Activated naive CD8-positive, alpha-beta T cell (primary cell): ENCODE measurements at regions not wholly inside any gene's neighbourhood (a gene's known extent, or its start where the extent isn't known, plus 50 kb on each side); places are given as distances from the start of the nearest gene placed in this dataset.
"Not testable (repeated sequence)": the region's sequence is repeated elsewhere in the genome, so short reads cannot be mapped to it uniquely, and the experiment has no call there.

Source experiments
- H3K27ac Mint-ChIP-seq: one replicate; pipeline ENCODE4 v1.8.0; 2021; ENCODE audit warnings: mixed read lengths
- H3K27me3 Mint-ChIP-seq: one replicate; pipeline ENCODE4 v1.8.0; 2021; ENCODE audit warnings: mixed read lengths
- H3K36me3 Mint-ChIP-seq: one replicate; pipeline ENCODE4 v1.8.0; 2021; ENCODE audit warnings: mixed read lengths
- H3K4me1 Mint-ChIP-seq: one replicate; pipeline ENCODE4 v1.8.0; 2021; ENCODE audit warnings: low read depth, mixed read lengths
- H3K4me3 Mint-ChIP-seq: one replicate; pipeline ENCODE4 v1.8.0; 2021; ENCODE audit warnings: mild to moderate bottlenecking, mixed read lengths
- H3K9me3 Mint-ChIP-seq: one replicate; pipeline ENCODE4 v1.8.0; 2021; ENCODE audit warnings: low read depth, mixed read lengths

DNA sequence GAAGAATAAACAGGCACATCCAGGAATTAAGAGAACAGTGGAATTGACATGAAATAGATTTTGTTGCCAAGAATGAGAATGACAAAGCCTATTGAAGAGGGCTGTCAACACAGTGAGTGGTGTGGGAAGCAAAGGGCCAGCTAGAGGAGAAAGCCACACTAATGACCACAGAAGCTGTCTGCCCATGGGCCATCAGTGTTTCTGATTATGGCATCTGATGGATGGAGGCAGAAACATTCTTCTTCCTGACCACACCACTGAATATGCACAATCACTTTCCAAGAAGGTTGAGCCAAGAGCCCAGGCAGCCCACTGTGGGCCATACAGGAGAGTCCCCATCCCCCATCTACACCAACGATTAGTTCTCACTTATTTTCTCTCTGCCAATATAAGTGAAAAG, 146.0 kb upstream of the SH3BP4 start:
- Mint-ChIP-seq H3K36me3 (no peaks in the 10 kb centered on the region), H3K4me1 (no peaks in the 10 kb centered on the region), H3K9me3 (no peaks in the 10 kb centered on the region), H3K27ac (no peak overlapping the region), H3K27me3 (peaks cover 11% of the 10 kb centered on the region), H3K4me3 (no peak overlapping the region)

DNA sequence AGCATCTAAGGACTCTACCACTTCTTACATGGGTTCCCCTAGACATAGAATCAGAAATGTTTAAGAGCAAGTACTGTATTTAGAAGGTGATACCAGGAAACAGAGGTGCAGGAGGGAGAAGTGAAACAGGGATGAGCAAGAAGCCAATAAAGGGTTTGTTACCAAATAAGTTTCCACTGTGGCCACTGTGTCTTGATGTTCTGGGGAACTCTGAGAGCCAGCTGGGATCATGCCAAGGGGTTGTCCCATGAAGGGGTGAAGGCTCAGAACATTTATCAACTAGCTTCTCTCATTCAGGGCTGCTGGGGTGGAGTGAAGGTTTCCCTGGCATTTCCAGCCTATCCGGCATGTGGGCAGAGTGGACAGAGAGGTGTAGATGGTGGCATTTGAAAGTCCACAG, 147.1 kb upstream of the SH3BP4 start:
- Mint-ChIP-seq H3K4me1 (no peaks in the 10 kb centered on the region), H3K9me3 (no peaks in the 10 kb centered on the region), H3K27me3 (peaks cover 9% of the 10 kb centered on the region), H3K27ac (no peak overlapping the region), H3K36me3 (no peaks in the 10 kb centered on the region), H3K4me3 (no peak overlapping the region)

DNA sequence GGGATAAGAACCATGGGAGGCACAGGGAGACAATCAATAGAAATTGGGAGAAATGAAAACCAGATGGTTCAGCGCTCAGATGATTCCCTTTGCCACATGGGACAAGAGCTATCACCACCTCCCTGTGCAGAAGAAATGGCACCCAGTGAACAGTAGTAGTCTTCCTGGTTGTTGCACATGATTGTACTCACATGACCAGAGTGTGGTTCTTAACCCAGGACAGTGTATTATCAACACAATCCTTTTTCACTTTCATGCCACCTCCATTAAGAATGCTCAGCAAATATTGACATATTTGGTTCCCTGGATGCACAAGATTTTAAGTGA, 149.0 kb upstream of the SH3BP4 start:
- no peaks in the 10 kb centered on the region for H3K36me3 Mint-ChIP-seq
- H3K27me3 Mint-ChIP-seq = peaks cover 3% of the 10 kb centered on the region
- no peak overlapping the region for H3K27ac Mint-ChIP-seq
- H3K4me3 Mint-ChIP-seq = no peak overlapping the region
- H3K9me3 Mint-ChIP-seq = no peaks in the 10 kb centered on the region
- H3K4me1 Mint-ChIP-seq = no peaks in the 10 kb centered on the region

DNA sequence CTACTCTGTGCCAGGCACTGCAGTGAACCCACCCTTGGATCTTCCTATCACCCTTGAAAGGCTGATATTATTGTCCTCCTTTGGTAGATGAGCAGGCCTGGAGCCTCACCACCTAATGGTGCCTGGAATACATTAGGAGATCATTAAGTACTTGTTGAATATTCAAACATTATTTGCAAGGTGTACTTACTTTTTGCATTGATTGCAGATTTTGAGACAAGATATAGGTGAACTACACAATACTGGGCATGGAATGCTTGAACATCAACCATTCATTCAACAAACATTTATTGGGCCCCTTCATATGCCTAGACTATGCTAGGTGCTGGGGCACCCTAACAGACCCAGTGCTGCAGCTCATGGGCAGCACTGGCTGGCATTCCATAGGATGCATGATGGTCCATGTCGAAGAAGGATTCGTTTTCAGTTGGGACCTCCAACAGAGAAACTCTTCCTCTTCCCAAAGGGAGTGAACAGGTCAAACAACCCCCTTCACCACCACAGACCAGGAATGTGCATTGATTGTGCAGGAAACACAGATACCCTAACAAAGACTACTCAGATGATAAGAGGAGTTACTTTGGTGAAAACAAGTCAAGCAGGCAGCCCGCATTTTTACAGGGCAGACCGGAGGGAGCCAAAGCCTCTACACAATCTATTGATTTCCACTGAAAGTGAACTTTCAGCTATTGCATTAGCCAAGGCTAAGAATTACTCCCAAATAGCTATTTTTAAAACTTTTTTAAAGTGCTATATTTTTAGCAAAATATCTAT, 149.6 kb upstream of the SH3BP4 start:
- H3K4me1 Mint-ChIP-seq = no peaks in the 10 kb centered on the region
- H3K9me3 Mint-ChIP-seq = no peaks in the 10 kb centered on the region
- H3K27ac Mint-ChIP-seq = no peak overlapping the region
- peaks cover 3% of the 10 kb centered on the region for H3K27me3 Mint-ChIP-seq
- no peaks in the 10 kb centered on the region for H3K36me3 Mint-ChIP-seq
- H3K4me3 Mint-ChIP-seq = no peak overlapping the region

DNA sequence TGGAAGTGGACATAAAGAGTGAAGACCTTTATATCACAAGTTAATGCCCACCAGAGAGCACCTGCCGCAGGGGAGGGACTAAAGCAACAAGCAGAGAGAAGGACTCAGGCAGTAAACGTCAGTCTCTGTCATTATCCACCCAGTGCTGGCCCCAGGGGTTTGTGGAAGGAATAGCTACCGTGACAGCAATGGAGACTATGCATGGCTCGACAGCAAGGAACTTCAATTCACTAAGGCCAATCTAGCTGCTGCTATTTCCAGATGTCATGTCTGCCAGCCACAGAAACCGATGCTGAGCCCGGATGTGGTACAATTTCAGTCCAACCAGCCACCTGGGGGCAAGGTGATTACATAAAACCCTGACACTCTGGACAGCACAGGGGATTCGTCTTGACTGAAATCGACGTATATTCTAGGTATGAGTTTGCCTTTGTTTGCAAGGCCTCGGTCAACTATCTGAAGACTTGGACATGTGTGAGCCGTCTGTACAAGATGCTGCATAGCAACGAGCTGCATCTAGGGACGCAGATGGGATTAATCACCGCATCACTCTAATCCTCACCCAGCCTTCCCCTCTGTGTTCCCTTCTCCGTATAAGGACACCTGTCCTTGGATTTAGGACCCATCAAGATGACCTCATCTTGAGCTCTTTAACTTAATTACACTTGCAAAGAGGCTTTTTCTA, 154.1 kb upstream of the SH3BP4 start:
- no peaks in the 10 kb centered on the region for H3K9me3 Mint-ChIP-seq
- H3K27ac Mint-ChIP-seq = no peak overlapping the region
- H3K4me3 Mint-ChIP-seq = no peak overlapping the region
- H3K27me3 Mint-ChIP-seq = peaks cover 6% of the 10 kb centered on the region
- no peaks in the 10 kb centered on the region for H3K36me3 Mint-ChIP-seq
- no peaks in the 10 kb centered on the region for H3K4me1 Mint-ChIP-seq

DNA sequence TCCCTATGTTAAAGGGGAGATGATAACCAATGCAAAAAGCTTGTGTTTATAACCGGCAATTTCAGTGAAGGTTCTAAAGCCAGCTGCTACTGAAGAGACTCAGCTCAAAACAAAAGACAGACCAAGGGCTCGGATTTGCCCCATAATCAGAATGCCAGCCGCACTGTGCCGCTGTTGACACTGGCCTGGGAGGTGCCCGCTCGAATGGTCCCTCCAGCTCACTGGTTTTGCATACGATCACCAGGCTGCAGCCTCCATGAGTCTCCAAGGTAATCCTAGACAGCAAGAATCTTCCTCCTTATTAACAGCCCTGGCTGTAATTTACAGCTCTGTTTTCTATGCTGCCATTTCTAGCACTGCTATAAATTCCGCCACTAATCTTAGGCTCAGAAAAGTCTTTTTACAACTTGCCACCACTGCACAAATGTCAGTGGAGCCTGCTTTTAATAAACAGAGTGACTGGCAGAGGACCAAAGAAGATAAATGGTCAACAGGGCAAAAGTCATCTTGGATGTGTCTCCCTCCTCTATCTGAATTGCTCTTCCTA, 155.7 kb upstream of the SH3BP4 start:
- Mint-ChIP-seq H3K27me3 (peaks cover 6% of the 10 kb centered on the region), H3K4me1 (no peaks in the 10 kb centered on the region), H3K4me3 (no peak overlapping the region), H3K27ac (no peak overlapping the region), H3K36me3 (no peaks in the 10 kb centered on the region), H3K9me3 (no peaks in the 10 kb centered on the region)

DNA sequence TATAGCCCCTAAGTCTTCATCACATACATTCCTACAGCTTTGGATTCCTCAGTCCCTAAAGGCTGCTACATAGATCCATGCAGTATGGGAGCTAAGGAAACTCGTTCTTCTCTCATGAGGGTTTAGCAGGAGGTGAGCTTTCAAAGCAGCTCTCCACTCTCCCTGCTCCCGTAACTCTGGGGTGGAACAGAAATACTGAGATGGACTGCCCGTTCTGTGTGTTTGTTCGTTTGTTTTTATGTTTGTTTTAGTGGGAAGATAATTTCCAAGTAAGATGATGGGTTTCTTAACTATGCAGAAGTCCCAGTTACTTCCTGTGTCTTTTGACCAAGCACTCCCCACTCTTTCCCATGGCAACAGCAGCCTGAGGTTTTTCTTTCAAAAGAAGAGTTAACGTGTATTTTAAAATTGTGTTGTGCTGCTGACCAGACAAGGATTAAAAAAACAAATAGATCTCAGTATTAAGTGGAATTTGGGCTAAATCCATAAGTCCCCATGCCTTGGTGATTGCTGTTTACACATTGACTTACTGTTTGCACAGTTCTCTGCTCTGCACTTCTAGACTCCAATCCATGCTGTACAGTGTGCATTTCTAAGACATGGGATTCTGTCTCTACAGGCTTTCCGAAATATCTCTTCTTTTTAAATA, 156.4 kb upstream of the SH3BP4 start:
- Mint-ChIP-seq H3K36me3 (no peaks in the 10 kb centered on the region), H3K27ac (no peak overlapping the region), H3K9me3 (no peaks in the 10 kb centered on the region), H3K4me3 (no peak overlapping the region), H3K27me3 (peaks cover 6% of the 10 kb centered on the region), H3K4me1 (no peaks in the 10 kb centered on the region)

DNA sequence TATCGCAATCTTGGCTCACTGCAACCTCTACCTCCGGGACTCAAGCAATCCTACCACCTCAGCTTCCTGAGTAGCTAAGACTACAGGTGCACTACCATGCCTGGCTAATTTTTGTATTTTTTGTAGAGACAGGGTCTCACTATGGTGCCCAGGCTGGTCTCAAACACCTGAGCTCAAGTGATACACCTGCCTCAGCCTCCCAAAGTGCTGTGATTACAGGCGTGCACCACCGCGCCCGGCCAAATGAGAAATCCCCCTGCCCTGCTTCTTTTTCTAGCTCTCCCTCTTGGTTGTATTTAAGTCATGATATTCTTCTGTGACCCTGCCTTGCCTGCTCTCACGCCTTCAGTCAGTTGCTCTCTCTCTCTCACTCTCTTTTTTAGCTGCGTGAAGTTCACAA, 157.0 kb upstream of the SH3BP4 start:
- peaks cover 5% of the 10 kb centered on the region for H3K27me3 Mint-ChIP-seq
- no peaks in the 10 kb centered on the region for H3K9me3 Mint-ChIP-seq
- H3K4me1 Mint-ChIP-seq = no peaks in the 10 kb centered on the region
- H3K27ac Mint-ChIP-seq = no peak overlapping the region
- no peak overlapping the region for H3K4me3 Mint-ChIP-seq
- H3K36me3 Mint-ChIP-seq = no peaks in the 10 kb centered on the region

DNA sequence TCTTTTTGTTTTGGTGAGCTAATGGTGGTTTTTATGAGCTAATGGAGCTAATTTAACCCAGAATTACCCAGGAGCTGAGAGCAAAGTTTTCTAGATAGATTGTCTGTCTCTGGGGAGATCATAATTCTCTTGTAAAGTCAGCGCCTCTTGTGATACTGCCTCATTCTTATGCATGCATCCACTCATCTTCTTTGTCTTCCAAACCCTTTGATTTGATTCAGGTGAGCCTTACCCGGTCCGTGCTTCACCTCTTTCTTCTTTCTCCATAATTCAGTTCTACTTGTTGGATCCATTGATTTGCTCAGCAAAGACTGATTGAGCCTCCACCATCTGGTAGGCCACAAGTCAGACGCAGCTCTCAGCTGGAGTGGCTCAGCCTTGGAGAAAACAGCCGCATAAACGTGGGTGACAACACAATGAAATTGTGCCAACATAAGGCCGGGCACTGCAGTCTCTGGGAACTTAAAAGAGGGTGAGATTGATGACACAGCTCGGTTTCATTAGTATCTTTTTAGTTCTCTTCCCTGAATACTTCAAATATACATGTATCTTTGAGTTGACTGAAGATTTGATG, 158.5 kb upstream of the SH3BP4 start:
- Mint-ChIP-seq H3K4me3 (no peak overlapping the region), H3K9me3 (no peaks in the 10 kb centered on the region), H3K4me1 (no peaks in the 10 kb centered on the region), H3K27me3 (peaks cover 10% of the 10 kb centered on the region), H3K36me3 (no peaks in the 10 kb centered on the region), H3K27ac (no peak overlapping the region)

DNA sequence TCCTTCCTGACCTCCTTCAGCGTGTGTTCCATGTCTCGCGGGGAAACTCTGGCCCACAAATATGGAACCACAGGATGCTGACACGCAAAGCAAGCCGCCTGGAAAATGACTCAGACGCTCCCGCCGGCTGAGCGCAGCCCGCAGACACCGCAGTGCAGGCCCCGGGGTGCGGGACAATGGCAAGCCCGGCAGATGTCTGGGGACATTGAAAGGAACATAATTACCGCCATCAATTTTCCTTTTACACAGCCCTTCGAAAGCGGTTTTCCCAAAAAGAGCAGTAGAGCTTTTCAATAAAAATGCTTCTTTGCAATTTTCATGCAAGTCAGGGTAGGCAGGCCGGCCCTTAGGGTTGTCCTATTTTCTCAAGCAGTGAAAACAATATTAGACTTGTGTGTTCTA, 159.2 kb upstream of the SH3BP4 start:
- H3K27me3 Mint-ChIP-seq = peaks cover 11% of the 10 kb centered on the region
- H3K4me3 Mint-ChIP-seq = no peak overlapping the region

DNA sequence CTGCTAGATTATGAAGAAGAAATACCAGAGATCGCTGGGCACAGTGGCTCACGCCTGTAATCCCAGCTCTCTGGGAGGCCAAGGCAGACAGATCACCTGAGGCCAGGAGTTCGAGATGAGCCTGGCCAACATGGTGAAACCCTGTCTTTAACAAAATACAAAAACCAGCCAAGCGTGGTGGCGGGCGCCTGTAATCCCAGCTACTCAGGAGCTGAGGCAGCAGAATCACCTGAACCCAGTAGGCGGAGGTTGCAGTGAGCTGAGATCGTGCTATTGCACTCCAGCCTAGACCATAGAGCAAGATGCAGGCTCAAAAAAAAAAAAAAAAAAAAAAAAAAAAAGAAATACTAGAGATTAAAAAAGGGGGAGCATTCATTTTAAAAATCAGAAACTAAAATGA, 159.7 kb upstream of the SH3BP4 start:
- H3K4me3 Mint-ChIP-seq, H3K27ac Mint-ChIP-seq, H3K36me3 Mint-ChIP-seq, H3K9me3 Mint-ChIP-seq, H3K4me1 Mint-ChIP-seq: not testable (repeated sequence)
- H3K27me3 Mint-ChIP-seq = peaks cover 11% of the 10 kb centered on the region

More for the DNA sequence above, 159.2 kb upstream of the SH3BP4 start:
- no peaks in the 10 kb centered on the region for H3K36me3 Mint-ChIP-seq
- no peaks in the 10 kb centered on the region for H3K4me1 Mint-ChIP-seq
- H3K9me3 Mint-ChIP-seq = no peaks in the 10 kb centered on the region
- H3K27ac Mint-ChIP-seq = no peak overlapping the region

DNA sequence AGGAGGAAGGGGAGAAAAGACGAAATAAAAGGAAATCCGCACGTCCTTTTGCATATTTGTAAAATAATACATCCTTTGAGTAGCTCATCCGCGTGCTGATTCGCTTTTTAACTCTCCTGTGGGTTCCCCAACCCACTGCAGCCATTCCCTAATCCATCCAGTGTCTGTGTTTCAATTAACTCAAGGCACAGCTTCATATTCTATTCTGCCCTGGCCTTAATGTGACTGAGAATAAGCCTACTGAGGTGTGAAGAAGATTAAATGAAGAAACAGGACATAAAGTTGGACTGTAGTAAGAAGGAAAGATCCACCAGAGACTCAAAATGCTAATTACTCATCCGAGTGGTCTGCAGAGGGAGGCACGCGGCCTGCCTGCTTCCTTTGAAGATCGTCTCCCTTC, 161.4 kb upstream of the SH3BP4 start:
- Mint-ChIP-seq H3K4me1 (no peaks in the 10 kb centered on the region), H3K27me3 (peaks cover 16% of the 10 kb centered on the region), H3K27ac (no peak overlapping the region), H3K9me3 (peaks cover 4% of the 10 kb centered on the region), H3K36me3 (no peaks in the 10 kb centered on the region), H3K4me3 (no peak overlapping the region)

DNA sequence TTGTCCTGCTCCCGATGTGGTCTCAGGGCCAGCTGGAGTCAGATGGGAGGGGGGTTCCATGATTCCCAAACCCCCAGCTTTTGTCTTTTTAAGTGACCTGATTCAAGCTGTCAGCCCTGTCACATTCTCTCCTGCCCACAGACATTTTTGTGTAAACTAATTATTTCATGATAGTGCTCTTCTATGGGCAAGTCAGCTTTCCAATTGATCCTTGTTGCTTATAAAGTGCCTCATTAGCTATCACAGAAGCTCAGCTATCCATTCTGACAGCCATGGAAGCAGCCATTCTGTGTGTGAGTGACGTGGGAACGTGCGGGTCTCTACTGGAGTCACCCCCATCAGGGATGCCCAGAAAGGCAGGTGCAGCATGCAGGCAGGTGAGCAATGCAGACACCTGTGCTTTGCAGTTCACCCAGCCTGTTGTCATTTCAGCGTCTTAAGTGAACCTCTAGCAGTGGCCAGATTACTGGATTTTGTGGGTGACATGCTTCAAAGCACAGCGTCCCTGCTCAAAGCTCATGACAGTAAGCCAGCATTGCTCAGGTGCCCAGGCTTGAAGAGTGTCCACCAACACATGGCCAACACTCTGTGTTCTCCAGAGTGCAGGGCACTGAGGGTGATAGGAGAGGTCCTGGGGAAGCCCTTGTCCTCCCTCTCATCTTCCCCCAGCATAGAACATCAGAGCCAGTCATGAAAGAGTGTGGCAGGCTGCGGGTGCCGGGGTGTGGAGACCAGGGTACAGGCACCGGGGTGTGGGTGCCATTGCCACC, 162.1 kb upstream of the SH3BP4 start:
- Mint-ChIP-seq H3K27me3 (peaks cover 12% of the 10 kb centered on the region), H3K27ac (no peak overlapping the region), H3K36me3 (no peaks in the 10 kb centered on the region), H3K4me1 (no peaks in the 10 kb centered on the region), H3K9me3 (peaks cover 4% of the 10 kb centered on the region), H3K4me3 (no peak overlapping the region)

DNA sequence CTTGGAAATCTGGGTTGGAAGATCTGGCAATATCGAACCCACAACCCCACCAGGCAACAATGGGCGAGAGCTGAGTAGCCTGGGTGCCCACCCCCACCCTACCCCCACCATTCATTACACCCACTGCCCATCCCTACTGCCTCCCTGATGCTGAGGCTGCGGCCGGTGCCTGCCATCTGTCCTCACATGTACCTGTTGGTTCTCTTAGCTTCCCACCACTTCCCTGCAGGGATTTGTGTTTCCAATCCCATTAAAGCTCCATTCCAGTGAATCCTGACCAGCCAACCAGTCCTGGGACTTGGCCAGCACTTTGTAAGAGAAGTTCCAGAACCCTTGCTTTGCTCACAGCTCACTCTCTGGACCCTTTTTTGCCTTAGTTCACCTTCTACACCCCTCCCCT, 163.0 kb upstream of the SH3BP4 start:
- no peak overlapping the region for H3K4me3 Mint-ChIP-seq
- H3K4me1 Mint-ChIP-seq = no peaks in the 10 kb centered on the region
- peaks cover 14% of the 10 kb centered on the region for H3K27me3 Mint-ChIP-seq
- peaks cover 9% of the 10 kb centered on the region for H3K9me3 Mint-ChIP-seq
- H3K36me3 Mint-ChIP-seq = no peaks in the 10 kb centered on the region
- H3K27ac Mint-ChIP-seq = no peak overlapping the region
